Upper lobe of left lung (tissue), 6 donors: ENCODE measurements at regions not wholly inside any gene's neighbourhood (a gene's known extent, or its start where the extent isn't known, plus 50 kb on each side); places are given as distances from the start of the nearest gene placed in this dataset.

ENCODE experiments used
- ATAC-seq, 2 donors: fragments of 200-7000 bp; cut with Tn5 transposase; one replicate each; pipeline ENCODE4 v1.9.1; 2022; ENCODE audit warnings: mild to moderate bottlenecking in 2 of 2, moderate library complexity in 2 of 2; ENCODE audit not compliant: low FRiP score in 2 of 2
- DNase-seq, 2 donors: peaks; one replicate each; pipeline ENCODE4 v3.0.0-alpha.2; 2019 to 2020
- H3K27ac ChIP-seq, 4 donors: fragments of 200-600 bp; sonication (generic); one replicate each; pipeline ENCODE4 v1.5.1; 2016 to 2019
- H3K27me3 ChIP-seq, 4 donors: fragments of 200-600 bp; sonication (generic); one replicate each; pipeline ENCODE4 v1.5.1; 2017 to 2019
- H3K36me3 ChIP-seq, 4 donors: fragments of 200-600 bp; sonication (generic); one replicate each; pipeline ENCODE4 v1.5.1; 2016 to 2019
- H3K4me1 ChIP-seq, 4 donors: fragments of 200-600 bp; sonication (generic); one replicate each; pipeline ENCODE4 v1.5.1; 2018 to 2019
- H3K4me3 ChIP-seq, 4 donors: fragments of 200-600 bp; sonication (generic); one replicate each; pipeline ENCODE4 v1.5.1; 2017 to 2019; ENCODE audit warnings: mild to moderate bottlenecking in 2 of 4, moderate library complexity in 1 of 4
- H3K9me3 ChIP-seq, 4 donors: fragments of 200-600 bp; sonication (generic); one replicate each; pipeline ENCODE4 v1.5.1; 2018 to 2019
- CTCF ChIP-seq, 6 experiments: fragments of 450-650 bp in 4 of 6; fragments of 200-600 bp in 2 of 6; sonication (generic) in 2 of 6; IDR thresholded peaks; one replicate each; pipeline ENCODE4 v1.5.1; 2016 to 2019; ENCODE audit warnings: antibody characterized with exemption in 6 of 6
- EP300 ChIP-seq, 4 donors: sonication (generic); formaldehyde crosslinking; IDR thresholded peaks; one replicate each; pipeline ENCODE4 v1.5.1; 2017; ENCODE audit warnings: antibody characterized with exemption in 4 of 4, control low read depth in 2 of 4
- POLR2A ChIP-seq, 4 donors: fragments of 450-650 bp; IDR thresholded peaks; one replicate each; pipeline ENCODE4 v1.5.1; 2016 to 2017; ENCODE audit warnings: antibody characterized with exemption in 4 of 4, mild to moderate bottlenecking in 2 of 4
- POLR2AphosphoS5 ChIP-seq, 2 donors: sonication (generic); formaldehyde crosslinking; IDR thresholded peaks; one replicate each; pipeline ENCODE4 v1.5.1; 2017; ENCODE audit warnings: antibody characterized with exemption in 2 of 2
- WGBS, 2 donors: methylation state at CpG; one replicate each; pipeline ENCODE4 v1.1.5; 2017 to 2018; 5-methylcytosine and 5-hydroxymethylcytosine counted together
- donor health status: DM: no; HTN: no; CAD: no; lungs with moderate emphysema.
- donor health status: DM: no; HTN: yes; CAD: no; lungs with severe emphysema.

- H3K27ac ChIP-seq = no peak overlapping the region
- TF ChIP-seq POLR2A (IDR thresholded peaks at IDR 0.05) (no peak), CTCF (IDR thresholded peaks at IDR 0.05) (no peak), EP300 (IDR thresholded peaks at IDR 0.05) (no peak), POLR2AphosphoS5 (IDR thresholded peaks at IDR 0.05) (no peak)
- H3K27me3 ChIP-seq = no peaks in the 10 kb centered on the region
- H3K36me3 ChIP-seq = no peaks in the 10 kb centered on the region
- 87 to 100% methylated on average over 1 of the region's 1 CpG for WGBS, 2 donors
- no peak for ATAC-seq
- H3K4me3 ChIP-seq = no peak overlapping the region
- H3K4me1 ChIP-seq = no peaks in the 10 kb centered on the region
- DNase-seq = no peak
- H3K9me3 ChIP-seq = no peaks in the 10 kb centered on the region
These were observed 189.7 kb upstream of the DPP10 start for GRCh38 chr2:114252713-114253112.

- no peaks in the 10 kb centered on the region for H3K27me3 ChIP-seq
- TF ChIP-seq EP300 (IDR thresholded peaks at IDR 0.05) (no peak), CTCF (IDR thresholded peaks at IDR 0.05) (no peak), POLR2AphosphoS5 (IDR thresholded peaks at IDR 0.05) (no peak), POLR2A (IDR thresholded peaks at IDR 0.05) (no peak)
- H3K4me3 ChIP-seq = no peak overlapping the region
- H3K9me3 ChIP-seq = no peaks in the 10 kb centered on the region
- ATAC-seq (no peak), DNase-seq (no peak)
- no peak overlapping the region for H3K27ac ChIP-seq
- H3K36me3 ChIP-seq = no peaks in the 10 kb centered on the region
- 56 to 88% methylated on average over 2 of the region's 2 CpGs for WGBS, 2 donors
- H3K4me1 ChIP-seq = no peaks in the 10 kb centered on the region
These were observed 187.6 kb upstream of the DPP10 start for GRCh38 chr2:114254875-114255274.

- ATAC-seq (no peak), DNase-seq (no peak)
- Histone ChIP-seq H3K27ac (no peak overlapping the region), H3K4me1 (no peaks in the 10 kb centered on the region), H3K4me3 (no peak overlapping the region), H3K36me3 (no peaks in the 10 kb centered on the region), H3K9me3 (no peaks in the 10 kb centered on the region), H3K27me3 (no peaks in the 10 kb centered on the region)
- TF ChIP-seq POLR2A (IDR thresholded peaks at IDR 0.05) = no peak
- no peak for TF ChIP-seq POLR2AphosphoS5 (IDR thresholded peaks at IDR 0.05)
- TF ChIP-seq CTCF (IDR thresholded peaks at IDR 0.05) = no peak
- no peak for TF ChIP-seq EP300 (IDR thresholded peaks at IDR 0.05)
- 85% methylated on average over 3 of the region's 3 CpGs for WGBS, 2 donors
These were observed 183.1 kb upstream of the DPP10 start for GRCh38 chr2:114259389-114259788.

GRCh38 chr2:114261366-114261765 is 181.1 kb upstream of the DPP10 start:
- Histone ChIP-seq H3K9me3 (no peaks in the 10 kb centered on the region), H3K27me3 (no peaks in the 10 kb centered on the region), H3K36me3 (no peaks in the 10 kb centered on the region), H3K4me3 (no peak overlapping the region), H3K4me1 (no peaks in the 10 kb centered on the region), H3K27ac (no peak overlapping the region)
- TF ChIP-seq CTCF (IDR thresholded peaks at IDR 0.05) = no peak
- ATAC-seq (no peak), DNase-seq (no peak)

- Histone ChIP-seq H3K27me3 (no peaks in the 10 kb centered on the region), H3K36me3 (no peaks in the 10 kb centered on the region), H3K4me3 (no peak overlapping the region), H3K4me1 (no peaks in the 10 kb centered on the region), H3K9me3 (no peaks in the 10 kb centered on the region), H3K27ac (no peak overlapping the region)
- 51 to 53% methylated on average over 4 of the region's 4 CpGs for WGBS, 2 donors
- DNase-seq (no peak), ATAC-seq (no peak)
- no peak for TF ChIP-seq CTCF (IDR thresholded peaks at IDR 0.05)
- no peak for TF ChIP-seq EP300 (IDR thresholded peaks at IDR 0.05)
- no peak for TF ChIP-seq POLR2AphosphoS5 (IDR thresholded peaks at IDR 0.05)
- TF ChIP-seq POLR2A (IDR thresholded peaks at IDR 0.05) = no peak
These were observed 177.2 kb upstream of the DPP10 start for GRCh38 chr2:114265261-114265660.
